GM12878 (cell line): ENCODE measurements at regions not wholly inside any gene's neighbourhood (a gene's known extent, or its start where the extent isn't known, plus 50 kb on each side); places are given as distances from the start of the nearest gene placed in this dataset.

Experiments
- CTCF ChIP-seq, 3 experiments: IDR thresholded peaks in 2 of 3; conservative IDR thresholded peaks in 1 of 3; 2 replicates each; pipeline ENCODE4 v1.5.1; 2011; ENCODE audit warnings: low read depth in 3 of 3, low read length in 3 of 3, mild to moderate bottlenecking in 3 of 3, control low read depth in 2 of 3, moderate library complexity in 2 of 3, inconsistent platforms in 1 of 3, mixed read lengths in 1 of 3; ENCODE audit not compliant: control insufficient read depth in 2 of 3, insufficient read depth in 1 of 3; ENCODE audit errors: extremely low read depth in 1 of 3
- ELK1 ChIP-seq: IDR thresholded peaks from 2 replicates; pipeline ENCODE4 v1.6.1; 2012; ENCODE audit warnings: low read depth, low read length, improper control_type of control experiment
- ETV6 ChIP-seq, 2 experiments: fragments of 450-650 bp in 1 of 2; IDR thresholded peaks in 1 of 2; conservative IDR thresholded peaks in 1 of 2; 2 replicates each; pipeline ENCODE4 v1.6.1; 2014; ENCODE audit warnings: antibody characterized with exemption in 1 of 2, borderline replicate concordance in 1 of 2, low read depth in 1 of 2, mild to moderate bottlenecking in 1 of 2, moderate library complexity in 1 of 2
- EZH2 ChIP-seq: IDR thresholded peaks from 2 replicates; pipeline ENCODE4 v1.6.1; 2012; ENCODE audit warnings: low read depth, mild to moderate bottlenecking, control low read depth, inconsistent platforms, low read length, borderline replicate concordance; ENCODE audit not compliant: control insufficient read depth
- JUND ChIP-seq: IDR thresholded peaks from 2 replicates; pipeline ENCODE4 v1.6.1; 2012; ENCODE audit warnings: low read depth, mild to moderate bottlenecking, low read length, improper control_type of control experiment, moderate library complexity
- KDM1A ChIP-seq: fragments of 200-600 bp; sonication (generic); IDR thresholded peaks from 2 replicates; pipeline ENCODE4 v1.6.1; 2016; ENCODE audit warnings: borderline replicate concordance
- PBX3 ChIP-seq: IDR thresholded peaks from 2 replicates; pipeline ENCODE4 v1.6.1; 2011; ENCODE audit warnings: mild to moderate bottlenecking, low read depth, low read length, moderate library complexity; ENCODE audit not compliant: insufficient replicate concordance
- POLR2AphosphoS5 ChIP-seq: IDR thresholded peaks from 2 replicates; pipeline ENCODE4 v1.6.1; 2011; ENCODE audit warnings: mild to moderate bottlenecking, low read length, inconsistent platforms
- REST ChIP-seq: IDR thresholded peaks from 2 replicates; pipeline ENCODE4 v1.6.1; 2012; ENCODE audit warnings: mild to moderate bottlenecking, low read depth, low read length
- SP1 ChIP-seq: IDR thresholded peaks from one replicate; pipeline ENCODE4 v1.6.1; 2011; ENCODE audit warnings: low read depth, low read length
- TAF1 ChIP-seq: IDR thresholded peaks from 2 replicates; pipeline ENCODE4 v1.6.1; 2011; ENCODE audit warnings: mild to moderate bottlenecking, low read depth, low read length, borderline replicate concordance

- no peak for TF ChIP-seq CTCF (IDR thresholded peaks at IDR 0.05 in 2 of 3, conservative IDR thresholded peaks at IDR 0.05 in 1 of 3; ENCODE audit: control insufficient read depth in 2 of 3, extremely low read depth in 1 of 3, insufficient read depth in 1 of 3, low read depth in 3 of 3, low read length in 3 of 3)
- no peak for TF ChIP-seq ETV6 (conservative IDR thresholded peaks at IDR 0.05 in 1 of 2, IDR thresholded peaks at IDR 0.05 in 1 of 2; ENCODE audit: borderline replicate concordance in 1 of 2, low read depth in 1 of 2)
- TF ChIP-seq PBX3: no peak
- TF ChIP-seq POLR2AphosphoS5: no peak
- TF ChIP-seq REST: no peak
- TF ChIP-seq JUND: no peak
- no peak for TF ChIP-seq ELK1
- no peak for TF ChIP-seq EZH2
- TF ChIP-seq TAF1: no peak
- no peak for TF ChIP-seq KDM1A
- no peak for TF ChIP-seq SP1
Measured at GRCh38 chr6:113560376-113560775, 296.8 kb upstream of the MARCKS start.
